T-helper 1 cell treated with Interleukin-12 subunit alpha and Interleukin-12 subunit beta and Interleukin-4 antibody, amounts not matched to agents 30 μg/mL and 1 μg/mL, for 36 hours (primary cell): ENCODE measurements at regions not wholly inside any gene's neighbourhood (a gene's known extent, or its start where the extent isn't known, plus 50 kb on each side); places are given as distances from the start of the nearest gene placed in this dataset.

Experiments
- H3K27ac Mint-ChIP-seq: one replicate; pipeline ENCODE4 v1.8.0; 2021; ENCODE audit warnings: mild to moderate bottlenecking, mixed read lengths
- H3K27me3 Mint-ChIP-seq: one replicate; pipeline ENCODE4 v1.8.0; 2021; ENCODE audit warnings: low read depth, mixed read lengths
- H3K36me3 Mint-ChIP-seq: one replicate; pipeline ENCODE4 v1.8.0; 2021; ENCODE audit warnings: low read depth, mixed read lengths
- H3K4me1 Mint-ChIP-seq: one replicate; pipeline ENCODE4 v1.8.0; 2021; ENCODE audit warnings: low read depth, mixed read lengths
- H3K4me3 Mint-ChIP-seq: one replicate; pipeline ENCODE4 v1.8.0; 2021; ENCODE audit warnings: mild to moderate bottlenecking, moderate library complexity, mixed read lengths
- H3K9me3 Mint-ChIP-seq: one replicate; pipeline ENCODE4 v1.8.0; 2021; ENCODE audit warnings: mixed read lengths

- Mint-ChIP-seq H3K27me3 (peaks cover 40% of the 10 kb centered on the region), H3K27ac (no peak overlapping the region), H3K9me3 (no peaks in the 10 kb centered on the region), H3K36me3 (peaks cover 16% of the 10 kb centered on the region), H3K4me1 (peaks cover 39% of the 10 kb centered on the region), H3K4me3 (no peak overlapping the region)
Observed at GRCh38 chr9:96025995-96026602, 150.6 kb downstream of the ERCC6L2 start.

- no peak overlapping the region for H3K27ac Mint-ChIP-seq
- H3K9me3 Mint-ChIP-seq, result no peaks in the 10 kb centered on the region
- H3K36me3 Mint-ChIP-seq, result peaks cover 21% of the 10 kb centered on the region
- H3K27me3 Mint-ChIP-seq, result peaks cover 28% of the 10 kb centered on the region
- peaks cover 47% of the 10 kb centered on the region for H3K4me1 Mint-ChIP-seq
- H3K4me3 Mint-ChIP-seq, result peak overlapping the region; percentile 2
Observed at GRCh38 chr9:96023486-96023885, 148.0 kb downstream of the ERCC6L2 start.

GRCh38 chr9:96022445-96023051 lies 147.1 kb downstream of the ERCC6L2 start:
- Mint-ChIP-seq H3K4me3 (peak overlapping the region; percentile 77), H3K36me3 (peaks cover 21% of the 10 kb centered on the region), H3K27ac (peak overlapping the region; percentile 92), H3K9me3 (no peaks in the 10 kb centered on the region), H3K4me1 (peaks cover 49% of the 10 kb centered on the region), H3K27me3 (peaks cover 18% of the 10 kb centered on the region)

GRCh38 chr9:96021551-96022444 lies 146.3 kb downstream of the ERCC6L2 start:
- Mint-ChIP-seq H3K27ac (peak overlapping the region; percentile 92), H3K4me3 (peak overlapping the region; percentile 80), H3K27me3 (peaks cover 16% of the 10 kb centered on the region), H3K9me3 (no peaks in the 10 kb centered on the region), H3K4me1 (peaks cover 54% of the 10 kb centered on the region), H3K36me3 (peaks cover 21% of the 10 kb centered on the region)

- peak overlapping the region; percentile 80 for H3K4me3 Mint-ChIP-seq
- H3K9me3 Mint-ChIP-seq, result no peaks in the 10 kb centered on the region
- H3K27ac Mint-ChIP-seq, result peak overlapping the region; percentile 91
- peaks cover 12% of the 10 kb centered on the region for H3K27me3 Mint-ChIP-seq
- H3K36me3 Mint-ChIP-seq, result peaks cover 20% of the 10 kb centered on the region
- H3K4me1 Mint-ChIP-seq, result peaks cover 58% of the 10 kb centered on the region
Observed at GRCh38 chr9:96020792-96021550, 145.5 kb downstream of the ERCC6L2 start.

GRCh38 chr9:96020300-96020791 lies 144.9 kb downstream of the ERCC6L2 start:
- peaks cover 18% of the 10 kb centered on the region for H3K36me3 Mint-ChIP-seq
- H3K4me3 Mint-ChIP-seq, result peak overlapping the region; percentile 65
- peak overlapping the region; percentile 77 for H3K27ac Mint-ChIP-seq
- H3K9me3 Mint-ChIP-seq, result no peaks in the 10 kb centered on the region
- H3K4me1 Mint-ChIP-seq, result peaks cover 59% of the 10 kb centered on the region
- H3K27me3 Mint-ChIP-seq, result peaks cover 7% of the 10 kb centered on the region
